GM23338 (cell line): ENCODE measurements at regions not wholly inside any gene's neighbourhood (a gene's known extent, or its start where the extent isn't known, plus 50 kb on each side); places are given as distances from the start of the nearest gene placed in this dataset.

Source experiments
- ATAC-seq: fragments of 200-7000 bp; cut with Tn5 transposase; 3 replicates; pipeline ENCODE4 v1.9.1; 2020
- DNase-seq: peaks from one replicate; pipeline ENCODE4 v3.0.0-alpha.2; 2015; ENCODE audit warnings: low spot score
- H2AFZ ChIP-seq: fragments of 200-600 bp; sonication (generic); 2 replicates; pipeline ENCODE4 v1.8.0; 2016; ENCODE audit warnings: antibody characterized with exemption, mild to moderate bottlenecking, moderate library complexity
- H3F3A ChIP-seq: fragments of 200-600 bp; sonication (generic); replicated peaks from 2 replicates; pipeline ENCODE4 v1.8.0; 2017; ENCODE audit warnings: antibody characterized with exemption, mixed run types, low read depth
- H3K27ac ChIP-seq: fragments of 200-600 bp; sonication (generic); 2 replicates; pipeline ENCODE4 v1.6.1; 2016; ENCODE audit warnings: low read depth
- H3K27me3 ChIP-seq: fragments of 200-600 bp; sonication (generic); 2 replicates; pipeline ENCODE4 v1.8.0; 2016; ENCODE audit warnings: mild to moderate bottlenecking, mixed run types, moderate library complexity; ENCODE audit not compliant: insufficient read depth
- H3K36me3 ChIP-seq: fragments of 200-600 bp; sonication (generic); 2 replicates; pipeline ENCODE4 v1.8.0; 2016; ENCODE audit warnings: mild to moderate bottlenecking; ENCODE audit not compliant: insufficient read depth
- H3K4me1 ChIP-seq: fragments of 200-600 bp; sonication (generic); 2 replicates; pipeline ENCODE4 v1.8.0; 2016; ENCODE audit warnings: mild to moderate bottlenecking, moderate library complexity; ENCODE audit not compliant: insufficient read depth
- H3K4me2 ChIP-seq: fragments of 200-600 bp; sonication (generic); 2 replicates; pipeline ENCODE4 v1.7.1; 2017; ENCODE audit warnings: mixed run types
- H3K4me3 ChIP-seq: fragments of 200-600 bp; sonication (generic); 2 replicates; pipeline ENCODE4 v1.6.1; 2016; ENCODE audit warnings: mixed run types
- H3K79me2 ChIP-seq: fragments of 200-600 bp; sonication (generic); replicated peaks from 2 replicates; pipeline ENCODE4 v1.8.0; 2017; ENCODE audit warnings: mild to moderate bottlenecking; ENCODE audit not compliant: insufficient read depth
- H3K9me2 ChIP-seq: fragments of 200-600 bp; sonication (generic); 2 replicates; pipeline ENCODE4 v1.8.0; 2017; ENCODE audit not compliant: insufficient read depth
- H4K20me1 ChIP-seq: fragments of 200-600 bp; sonication (generic); replicated peaks from 2 replicates; pipeline ENCODE4 v1.8.0; 2017; ENCODE audit warnings: mild to moderate bottlenecking; ENCODE audit not compliant: insufficient read depth
- H3K27ac Mint-ChIP-seq: 2 replicates; pipeline ENCODE4 v1.8.0; 2020; ENCODE audit warnings: inconsistent platforms, mild to moderate bottlenecking, moderate library complexity, mixed read lengths
- H3K27me3 Mint-ChIP-seq: 3 replicates; pipeline ENCODE4 v1.8.0; 2022; ENCODE audit warnings: low read depth, mild to moderate bottlenecking, moderate library complexity, mixed read lengths, inconsistent platforms; ENCODE audit not compliant: insufficient read depth, poor library complexity
- H3K36me3 Mint-ChIP-seq: 3 replicates; pipeline ENCODE4 v1.8.0; 2021; ENCODE audit warnings: low read depth, mild to moderate bottlenecking, inconsistent platforms, moderate library complexity, mixed read lengths
- H3K4me1 Mint-ChIP-seq: 3 replicates; pipeline ENCODE4 v1.8.0; 2020; ENCODE audit warnings: mild to moderate bottlenecking, inconsistent platforms, mixed read lengths
- H3K4me3 Mint-ChIP-seq: 3 replicates; pipeline ENCODE4 v1.8.0; 2021; ENCODE audit warnings: moderate library complexity, mild to moderate bottlenecking, inconsistent platforms, mixed read lengths
- H3K9me3 Mint-ChIP-seq: 3 replicates; pipeline ENCODE4 v1.8.0; 2020; ENCODE audit warnings: moderate library complexity, mild to moderate bottlenecking, inconsistent platforms, mixed read lengths
- EZH2 ChIP-seq: fragments of 200-600 bp; sonication (generic); IDR thresholded peaks from one replicate; pipeline ENCODE4 v1.8.0; 2017; ENCODE audit warnings: antibody characterized with exemption, mild to moderate bottlenecking, low read depth; ENCODE audit not compliant: unreplicated experiment
- EZH2phosphoT487 ChIP-seq: fragments of 200-600 bp; sonication (generic); IDR thresholded peaks from one replicate; pipeline ENCODE4 v1.8.1; 2018; ENCODE audit warnings: antibody characterized with exemption; ENCODE audit not compliant: unreplicated experiment
- JUNB ChIP-seq: IDR thresholded peaks from one replicate; pipeline ENCODE4 v1.6.1; 2016; ENCODE audit warnings: antibody characterized with exemption; ENCODE audit not compliant: unreplicated experiment
- NANOG ChIP-seq: IDR thresholded peaks from 2 replicates; pipeline ENCODE4 v1.6.1; 2016; ENCODE audit warnings: antibody characterized with exemption, borderline replicate concordance
- POLR2AphosphoS5 ChIP-seq: IDR thresholded peaks from 2 replicates; pipeline ENCODE4 v1.6.1; 2016; ENCODE audit warnings: antibody characterized with exemption, low read depth
- STAT1 ChIP-seq: IDR thresholded peaks from one replicate; pipeline ENCODE4 v1.6.1; 2016; ENCODE audit warnings: antibody characterized with exemption; ENCODE audit not compliant: unreplicated experiment
- ZNF114 ChIP-seq: fragments of 250-450 bp; sonication (Bioruptor Pico); IDR thresholded peaks from 2 replicates; pipeline ENCODE4 v1.5.0; 2020; ENCODE audit warnings: mild to moderate bottlenecking, moderate library complexity
- ZNF331 ChIP-seq: fragments of 250-450 bp; sonication (Bioruptor Pico); IDR thresholded peaks from 2 replicates; pipeline ENCODE4 v1.5.0; 2020; ENCODE audit warnings: low read depth, mild to moderate bottlenecking, moderate library complexity
- ZNF462 ChIP-seq: fragments of 250-450 bp; sonication (Bioruptor Pico); IDR thresholded peaks from 2 replicates; pipeline ENCODE4 v1.5.0; 2020; ENCODE audit warnings: mild to moderate bottlenecking, moderate library complexity
- TF ChIP-seq, protein P1 (sequence below), 2 experiments: fragments of 200-600 bp in 1 of 2; sonication (generic) in 1 of 2; conservative IDR thresholded peaks; 2 replicates each; pipeline versions ENCODE4 v1.5.1 to v1.6.1; 2016 to 2017; ENCODE audit warnings: antibody characterized with exemption in 2 of 2, low read depth in 2 of 2, mild to moderate bottlenecking in 2 of 2, moderate library complexity in 1 of 2
- TF ChIP-seq, protein P2 (sequence below): IDR thresholded peaks from 2 replicates; pipeline ENCODE4 v1.6.1; 2016; ENCODE audit warnings: antibody characterized with exemption

GRCh38 chr6:133184798-133185372 is 56.3 kb upstream of the EYA4 start:
- Histone ChIP-seq H3K79me2 (no peaks in the 10 kb centered on the region), H3K4me2 (no peak overlapping the region), H3K9me2 (no peaks in the 10 kb centered on the region), H3K4me3 (no peak overlapping the region), H3K27me3 (no peaks in the 10 kb centered on the region), H3F3A (no peaks in the 10 kb centered on the region), H2AFZ (no peak overlapping the region), H4K20me1 (no peaks in the 10 kb centered on the region), H3K27ac (no peak overlapping the region), H3K4me1 (peaks cover 24% of the 10 kb centered on the region), H3K36me3 (no peaks in the 10 kb centered on the region)
- Mint-ChIP-seq H3K9me3 (no peaks in the 10 kb centered on the region), H3K27me3 (peaks cover 1% of the 10 kb centered on the region), H3K4me1 (peaks cover 32% of the 10 kb centered on the region), H3K27ac (no peak overlapping the region), H3K4me3 (no peak overlapping the region), H3K36me3 (no peaks in the 10 kb centered on the region)
- DNase-seq (peak; percentile 37), ATAC-seq (no peak)
- TF ChIP-seq, protein P1, sequence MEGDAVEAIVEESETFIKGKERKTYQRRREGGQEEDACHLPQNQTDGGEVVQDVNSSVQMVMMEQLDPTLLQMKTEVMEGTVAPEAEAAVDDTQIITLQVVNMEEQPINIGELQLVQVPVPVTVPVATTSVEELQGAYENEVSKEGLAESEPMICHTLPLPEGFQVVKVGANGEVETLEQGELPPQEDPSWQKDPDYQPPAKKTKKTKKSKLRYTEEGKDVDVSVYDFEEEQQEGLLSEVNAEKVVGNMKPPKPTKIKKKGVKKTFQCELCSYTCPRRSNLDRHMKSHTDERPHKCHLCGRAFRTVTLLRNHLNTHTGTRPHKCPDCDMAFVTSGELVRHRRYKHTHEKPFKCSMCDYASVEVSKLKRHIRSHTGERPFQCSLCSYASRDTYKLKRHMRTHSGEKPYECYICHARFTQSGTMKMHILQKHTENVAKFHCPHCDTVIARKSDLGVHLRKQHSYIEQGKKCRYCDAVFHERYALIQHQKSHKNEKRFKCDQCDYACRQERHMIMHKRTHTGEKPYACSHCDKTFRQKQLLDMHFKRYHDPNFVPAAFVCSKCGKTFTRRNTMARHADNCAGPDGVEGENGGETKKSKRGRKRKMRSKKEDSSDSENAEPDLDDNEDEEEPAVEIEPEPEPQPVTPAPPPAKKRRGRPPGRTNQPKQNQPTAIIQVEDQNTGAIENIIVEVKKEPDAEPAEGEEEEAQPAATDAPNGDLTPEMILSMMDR (conservative IDR thresholded peaks at IDR 0.05; ENCODE audit: low read depth in 2 of 2): peak in 1 of 2 experiments; percentile 81; a peak in 3 of 4 replicates
- no peak for TF ChIP-seq POLR2AphosphoS5

- Histone ChIP-seq H3K79me2 (no peaks in the 10 kb centered on the region), H3K27me3 (no peaks in the 10 kb centered on the region), H3F3A (no peaks in the 10 kb centered on the region), H4K20me1 (no peaks in the 10 kb centered on the region), H3K4me1 (peaks cover 24% of the 10 kb centered on the region), H3K4me3 (no peak overlapping the region), H3K9me2 (no peaks in the 10 kb centered on the region), H2AFZ (no peak overlapping the region), H3K4me2 (no peak overlapping the region), H3K27ac (no peak overlapping the region), H3K36me3 (no peaks in the 10 kb centered on the region)
- peaks cover 33% of the 10 kb centered on the region for H3K4me1 Mint-ChIP-seq
- DNase-seq (no peak), ATAC-seq (no peak)
- no peak overlapping the region for H3K4me3 Mint-ChIP-seq
- no peaks in the 10 kb centered on the region for H3K9me3 Mint-ChIP-seq
- no peaks in the 10 kb centered on the region for H3K36me3 Mint-ChIP-seq
- H3K27ac Mint-ChIP-seq: no peak overlapping the region
- peaks cover 1% of the 10 kb centered on the region for H3K27me3 Mint-ChIP-seq
- TF ChIP-seq NANOG (no peak), ZNF462 (CRISPR knock-in tag) (no peak), ZNF331 (CRISPR knock-in tag) (no peak), EZH2phosphoT487 (no peak), STAT1 (no peak), EZH2 (no peak), POLR2AphosphoS5 (no peak), ZNF114 (CRISPR knock-in tag) (no peak), JUNB (no peak)
- TF ChIP-seq, protein P1 (conservative IDR thresholded peaks at IDR 0.05; ENCODE audit: low read depth in 2 of 2): no peak
- TF ChIP-seq, protein P2, sequence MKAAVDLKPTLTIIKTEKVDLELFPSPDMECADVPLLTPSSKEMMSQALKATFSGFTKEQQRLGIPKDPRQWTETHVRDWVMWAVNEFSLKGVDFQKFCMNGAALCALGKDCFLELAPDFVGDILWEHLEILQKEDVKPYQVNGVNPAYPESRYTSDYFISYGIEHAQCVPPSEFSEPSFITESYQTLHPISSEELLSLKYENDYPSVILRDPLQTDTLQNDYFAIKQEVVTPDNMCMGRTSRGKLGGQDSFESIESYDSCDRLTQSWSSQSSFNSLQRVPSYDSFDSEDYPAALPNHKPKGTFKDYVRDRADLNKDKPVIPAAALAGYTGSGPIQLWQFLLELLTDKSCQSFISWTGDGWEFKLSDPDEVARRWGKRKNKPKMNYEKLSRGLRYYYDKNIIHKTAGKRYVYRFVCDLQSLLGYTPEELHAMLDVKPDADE: no peak
These were observed 55.4 kb upstream of the EYA4 start for GRCh38 chr6:133185731-133186130.
